IMR-90 (cell line): ENCODE measurements at regions not wholly inside any gene's neighbourhood (a gene's known extent, or its start where the extent isn't known, plus 50 kb on each side); places are given as distances from the start of the nearest gene placed in this dataset.

Experiments
- ATAC-seq: fragments of 200-7000 bp; cut with Tn5 transposase; 2 replicates; pipeline ENCODE4 v1.9.1; 2020; ENCODE audit warnings: low read depth, mild to moderate bottlenecking, moderate library complexity
- BruUV-seq: library from RNA; stranded (reverse); fragments of 400-500 nt; replicated peaks from 2 replicates; lab custom pipeline; 2021; lab: Mats Ljungman, UMichigan
- CTCF ChIA-PET: fragments of 300-600 bp; formaldehyde crosslinking; extraction: SDS; loops from one replicate; lab custom pipeline; 2021; ENCODE audit warnings: antibody characterized with exemption; lab: Yijun Ruan, JAX
- POLR2A ChIA-PET: fragments of 300-600 bp; sonication (Branson Sonifier 250); formaldehyde crosslinking; loops from one replicate; lab custom pipeline; 2022; ENCODE audit warnings: antibody characterized with exemption; ENCODE audit not compliant: unreplicated experiment; lab: Charles Lee
- DNase-seq: peaks from one replicate; pipeline ENCODE4 v3.0.0; 2013
- H2AFZ ChIP-seq: replicated peaks from 2 replicates; pipeline ENCODE3; 2013; ENCODE audit warnings: low read length, mild to moderate bottlenecking; ENCODE audit not compliant: poor library complexity
- H2AK5ac ChIP-seq: 2 replicates; pipeline ENCODE4 v1.6.1; 2013; ENCODE audit warnings: low read depth, low read length, inconsistent platforms
- H2AK9ac ChIP-seq: replicated peaks from 2 replicates; pipeline ENCODE3; 2013; ENCODE audit warnings: mild to moderate bottlenecking, low read depth, low read length, moderate library complexity; ENCODE audit not compliant: poor library complexity
- H2BK120ac ChIP-seq: 2 replicates; pipeline ENCODE4 v1.6.1; 2013; ENCODE audit warnings: low read depth, low read length, inconsistent platforms
- H2BK15ac ChIP-seq: 3 replicates; pipeline ENCODE4 v1.6.1; 2013; ENCODE audit warnings: low read depth, low read length, inconsistent platforms
- H2BK20ac ChIP-seq: 2 replicates; pipeline ENCODE4 v1.6.1; 2013; ENCODE audit warnings: low read depth, mild to moderate bottlenecking, inconsistent platforms, low read length, moderate library complexity
- H2BK5ac ChIP-seq: 2 replicates; pipeline ENCODE4 v1.6.1; 2013; ENCODE audit warnings: mild to moderate bottlenecking, low read depth, low read length, inconsistent platforms; ENCODE audit not compliant: poor library complexity, severe bottlenecking
- H3K14ac ChIP-seq: replicated peaks from 2 replicates; pipeline ENCODE4 v1.6.1; 2013; ENCODE audit warnings: low read depth, low read length, inconsistent platforms
- H3K18ac ChIP-seq: 2 replicates; pipeline ENCODE4 v1.6.1; 2013; ENCODE audit warnings: low read depth, low read length, control low read depth
- H3K23ac ChIP-seq: 2 replicates; pipeline ENCODE4 v1.6.1; 2013; ENCODE audit warnings: low read depth, low read length, inconsistent platforms
- H3K27ac ChIP-seq: 2 replicates; pipeline ENCODE4 v1.5.1; 2013; ENCODE audit warnings: mild to moderate bottlenecking, control low read depth, low read length; ENCODE audit not compliant: insufficient read depth
- H3K27me3 ChIP-seq: 2 replicates; pipeline ENCODE4 v1.6.1; 2013; ENCODE audit warnings: low read length; ENCODE audit not compliant: control insufficient read depth, insufficient read depth
- H3K36me3 ChIP-seq: 2 replicates; pipeline ENCODE4 v1.6.1; 2013; ENCODE audit warnings: low read length, mixed read lengths; ENCODE audit not compliant: control insufficient read depth, insufficient read depth
- H3K4ac ChIP-seq: 2 replicates; pipeline ENCODE4 v1.6.1; 2013; ENCODE audit warnings: low read depth, low read length, inconsistent platforms
- H3K4me1 ChIP-seq: 2 replicates; pipeline ENCODE4 v1.6.1; 2013; ENCODE audit warnings: low read length, mixed read lengths; ENCODE audit not compliant: control insufficient read depth, insufficient read depth
- H3K4me2 ChIP-seq: 2 replicates; pipeline ENCODE4 v1.6.1; 2013; ENCODE audit warnings: low read depth, mild to moderate bottlenecking, control low read depth, low read length, moderate library complexity
- H3K4me3 ChIP-seq: 2 replicates; pipeline ENCODE4 v1.5.1; 2013; ENCODE audit warnings: low read depth, mild to moderate bottlenecking, control low read depth, low read length, moderate library complexity; ENCODE audit not compliant: insufficient read depth
- H3K56ac ChIP-seq: 2 replicates; pipeline ENCODE4 v1.6.1; 2013; ENCODE audit warnings: low read length, inconsistent platforms; ENCODE audit not compliant: insufficient read depth; ENCODE audit errors: extremely low read depth
- H3K79me1 ChIP-seq, 2 experiments: 2 replicates each; pipeline ENCODE4 v1.6.1; 2013; ENCODE audit warnings: low read length in 2 of 2, inconsistent platforms in 1 of 2, low read depth in 1 of 2
- H3K9ac ChIP-seq: 2 replicates; pipeline ENCODE4 v1.6.1; 2013; ENCODE audit warnings: low read depth, low read length, control low read depth
- H3K9me1 ChIP-seq: 2 replicates; pipeline ENCODE4 v1.6.1; 2013; ENCODE audit warnings: low read length, inconsistent platforms; ENCODE audit not compliant: insufficient read depth
- H3K9me3 ChIP-seq: 2 replicates; pipeline ENCODE4 v1.6.1; 2013; ENCODE audit warnings: low read length; ENCODE audit not compliant: control insufficient read depth, insufficient read depth
- H4K20me1 ChIP-seq: 2 replicates; pipeline ENCODE4 v1.6.1; 2013; ENCODE audit warnings: low read length, inconsistent platforms; ENCODE audit not compliant: insufficient read depth
- H4K5ac ChIP-seq: 2 replicates; pipeline ENCODE4 v1.6.1; 2013; ENCODE audit warnings: mild to moderate bottlenecking, low read depth, low read length, control low read depth
- H4K8ac ChIP-seq, 2 experiments: 2 replicates each; pipeline ENCODE4 v1.6.1; 2013; ENCODE audit warnings: low read depth in 2 of 2, low read length in 2 of 2, control low read depth in 1 of 2, inconsistent platforms in 1 of 2
- H4K91ac ChIP-seq: 2 replicates; pipeline ENCODE4 v1.6.1; 2013; ENCODE audit warnings: low read depth, low read length, inconsistent platforms; ENCODE audit not compliant: insufficient read depth
- CEBPB ChIP-seq: IDR thresholded peaks from 2 replicates; pipeline ENCODE4 v1.6.1; 2012; ENCODE audit warnings: low read depth, low read length, improper control_type of control experiment
- ELK1 ChIP-seq: fragments of 150-350 bp; IDR thresholded peaks from 2 replicates; pipeline ENCODE4 v1.6.1; 2016; ENCODE audit warnings: low read depth, mild to moderate bottlenecking, low read length, moderate library complexity, borderline replicate concordance
- FOS ChIP-seq: fragments of 150-350 bp; IDR thresholded peaks from 2 replicates; pipeline ENCODE4 v1.6.1; 2016; ENCODE audit warnings: low read depth, low read length
- MAZ ChIP-seq: IDR thresholded peaks from 2 replicates; pipeline ENCODE4 v1.6.1; 2012; ENCODE audit warnings: low read depth, mild to moderate bottlenecking, low read length, improper control_type of control experiment, moderate library complexity, borderline replicate concordance
- MXI1 ChIP-seq: IDR thresholded peaks from 2 replicates; pipeline ENCODE4 v1.6.1; 2012; ENCODE audit warnings: low read depth, mild to moderate bottlenecking, low read length, moderate library complexity, borderline replicate concordance
- POLR2A ChIP-seq: IDR thresholded peaks from 2 replicates; pipeline ENCODE4 v1.6.1; 2012; ENCODE audit warnings: mild to moderate bottlenecking, low read depth, low read length
- RAD21 ChIP-seq: IDR thresholded peaks from 2 replicates; pipeline ENCODE4 v1.6.1; 2012; ENCODE audit warnings: low read length, improper control_type of control experiment
- RCOR1 ChIP-seq: IDR thresholded peaks from 2 replicates; pipeline ENCODE4 v1.6.1; 2012; ENCODE audit warnings: mild to moderate bottlenecking, low read length, improper control_type of control experiment; ENCODE audit not compliant: insufficient replicate concordance
- SMC3 ChIP-seq: fragments of 150-350 bp; IDR thresholded peaks from 2 replicates; pipeline ENCODE4 v1.6.1; 2016; ENCODE audit warnings: low read depth, mild to moderate bottlenecking, antibody characterized with exemption, low read length, moderate library complexity
- WGBS, 2 experiments: methylation state at CpG; one replicate each; pipeline versions ENCODE4 v1.1.5 to v1.1.7; 2013; ENCODE audit warnings: missing lambda C conversion rate in 2 of 2; ENCODE audit not compliant: insufficient read length in 1 of 2; ENCODE audit errors: extremely low coverage in 2 of 2; 5-methylcytosine and 5-hydroxymethylcytosine counted together
- dilution Hi-C: fragments of 300-500 bp; cut with HindIII; formaldehyde crosslinking; loops from one replicate; pipeline ENCODE4 v1.14.3; 2018; ENCODE audit warnings: low sequenced_read_pairs; ENCODE audit not compliant: unreplicated experiment
- in situ Hi-C: fragments of 300-500 bp; cut with MboI; formaldehyde crosslinking; loops from 3 replicates; pipeline ENCODE4 v1.14.3; 2019; ENCODE audit warnings: low sequenced_read_pairs, inconsistent platforms, mixed read lengths
- intact Hi-C: fragments of 100-400 bp; cut with micrococcal nuclease; formaldehyde crosslinking; loops from 2 replicates; pipeline ENCODE4 v1.10.0; 2022
- TF ChIP-seq, protein P1 (sequence below): conservative IDR thresholded peaks from 2 replicates; pipeline ENCODE4 v1.5.1; 2012; ENCODE audit warnings: mild to moderate bottlenecking, low read depth, low read length, improper control_type of control experiment
- TF ChIP-seq, protein P2 (sequence below): fragments of 150-350 bp; IDR thresholded peaks from 2 replicates; pipeline ENCODE4 v1.6.1; 2017; ENCODE audit warnings: mild to moderate bottlenecking, antibody characterized with exemption, low read length, low read depth

DNA sequence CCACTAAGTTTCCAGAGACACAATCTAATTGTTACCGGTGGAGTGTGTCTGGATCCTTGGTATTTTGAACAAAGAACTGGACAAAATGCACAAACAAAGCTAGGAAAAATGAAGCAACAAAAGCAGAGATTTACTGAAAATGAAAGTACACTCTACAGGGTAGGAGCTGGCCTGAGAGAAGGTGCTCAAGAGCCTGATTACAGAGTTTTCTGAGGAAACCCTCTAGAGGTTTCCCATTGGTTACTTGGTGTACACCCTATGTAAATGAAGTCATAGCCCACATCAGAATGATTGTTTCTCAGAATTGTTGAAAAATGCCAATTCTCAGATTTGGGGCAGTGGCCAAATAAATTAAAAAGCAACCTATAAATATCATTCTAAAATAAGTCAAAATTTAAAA lies 436.4 kb downstream of the KCNJ18 start:
- Histone ChIP-seq H4K20me1 (no peaks in the 10 kb centered on the region), H3K4ac (no peak overlapping the region), H4K91ac (no peak overlapping the region), H3K4me1 (no peaks in the 10 kb centered on the region), H2BK15ac (no peak overlapping the region), H3K36me3 (no peaks in the 10 kb centered on the region), H3K9me1 (no peaks in the 10 kb centered on the region), H3K9ac (no peak overlapping the region), H2BK20ac (no peak overlapping the region), H3K27ac (no peak overlapping the region), H3K56ac (no peak overlapping the region), H4K8ac (no peak overlapping the region), H4K5ac (no peak overlapping the region), H3K27me3 (no peaks in the 10 kb centered on the region), H3K79me1 (no peaks in the 10 kb centered on the region), H2AK9ac (no peak overlapping the region), H2AK5ac (no peak overlapping the region), H3K4me2 (no peak overlapping the region), H2AFZ (no peak overlapping the region), H3K14ac (no peak overlapping the region), H3K23ac (no peak overlapping the region), H2BK120ac (no peak overlapping the region), H2BK5ac (no peak overlapping the region), H3K4me3 (no peak overlapping the region), H3K18ac (no peak overlapping the region), H3K9me3 (peaks cover 2% of the 10 kb centered on the region; the same call in 1 of the 2 replicates)
- BruUV-seq, result no TSS peak
- no CpG with 5 or more reads among the region's 1 CpG for WGBS, 2 experiments
- ATAC-seq (no peak), DNase-seq (no peak)
- intact Hi-C loops, result no loop called here
- POLR2A ChIA-PET, result no interaction called here
- in situ Hi-C loops, result no loop called here
- dilution Hi-C loops, result no loop called here
- no peak for TF ChIP-seq FOS
- no peak for TF ChIP-seq RCOR1
- no peak for TF ChIP-seq POLR2A
- TF ChIP-seq CEBPB, result no peak
- no peak for TF ChIP-seq SMC3
- no peak for TF ChIP-seq ELK1
- TF ChIP-seq, protein P1, sequence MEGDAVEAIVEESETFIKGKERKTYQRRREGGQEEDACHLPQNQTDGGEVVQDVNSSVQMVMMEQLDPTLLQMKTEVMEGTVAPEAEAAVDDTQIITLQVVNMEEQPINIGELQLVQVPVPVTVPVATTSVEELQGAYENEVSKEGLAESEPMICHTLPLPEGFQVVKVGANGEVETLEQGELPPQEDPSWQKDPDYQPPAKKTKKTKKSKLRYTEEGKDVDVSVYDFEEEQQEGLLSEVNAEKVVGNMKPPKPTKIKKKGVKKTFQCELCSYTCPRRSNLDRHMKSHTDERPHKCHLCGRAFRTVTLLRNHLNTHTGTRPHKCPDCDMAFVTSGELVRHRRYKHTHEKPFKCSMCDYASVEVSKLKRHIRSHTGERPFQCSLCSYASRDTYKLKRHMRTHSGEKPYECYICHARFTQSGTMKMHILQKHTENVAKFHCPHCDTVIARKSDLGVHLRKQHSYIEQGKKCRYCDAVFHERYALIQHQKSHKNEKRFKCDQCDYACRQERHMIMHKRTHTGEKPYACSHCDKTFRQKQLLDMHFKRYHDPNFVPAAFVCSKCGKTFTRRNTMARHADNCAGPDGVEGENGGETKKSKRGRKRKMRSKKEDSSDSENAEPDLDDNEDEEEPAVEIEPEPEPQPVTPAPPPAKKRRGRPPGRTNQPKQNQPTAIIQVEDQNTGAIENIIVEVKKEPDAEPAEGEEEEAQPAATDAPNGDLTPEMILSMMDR, result no peak
- TF ChIP-seq RAD21, result no peak
- TF ChIP-seq MAZ, result no peak
- no peak for TF ChIP-seq MXI1
- TF ChIP-seq, protein P2, sequence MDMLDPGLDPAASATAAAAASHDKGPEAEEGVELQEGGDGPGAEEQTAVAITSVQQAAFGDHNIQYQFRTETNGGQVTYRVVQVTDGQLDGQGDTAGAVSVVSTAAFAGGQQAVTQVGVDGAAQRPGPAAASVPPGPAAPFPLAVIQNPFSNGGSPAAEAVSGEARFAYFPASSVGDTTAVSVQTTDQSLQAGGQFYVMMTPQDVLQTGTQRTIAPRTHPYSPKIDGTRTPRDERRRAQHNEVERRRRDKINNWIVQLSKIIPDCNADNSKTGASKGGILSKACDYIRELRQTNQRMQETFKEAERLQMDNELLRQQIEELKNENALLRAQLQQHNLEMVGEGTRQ, result no peak
- CTCF ChIA-PET, result no interaction called here
